ENCODE measurements at regions not wholly inside any gene's neighbourhood (a gene's known extent, or its start where the extent isn't known, plus 50 kb on each side); places are given as distances from the start of the nearest gene placed in this dataset.

GRCh38 chr14:89544636-89545301 lies 127.7 kb upstream of the FOXN3 start:
- no peaks in the 10 kb centered on the region for H3K9me1 ChIP-seq (ENCODE audit: control insufficient read depth, insufficient read depth, low read length)
- BruUV-seq (replicated peaks) = no TSS peak
- no peak overlapping the region for H3K4me3 ChIP-seq
- no peak overlapping the region for H2AFZ ChIP-seq (ENCODE audit: low read depth, low read length)
- ATAC-seq = no peak
- intact Hi-C loops (cut with micrococcal nuclease) = no loop called here
- no peaks in the 10 kb centered on the region for H3K36me3 ChIP-seq (ENCODE audit: control insufficient read depth, insufficient read depth, low read length)
- ChIA-PET CTCF (ENCODE audit: low intra/inter-chr PET ratio) (no interaction called here), POLR2A (no interaction called here)
- H3K27ac ChIP-seq (ENCODE audit: extremely low read depth, low read depth, low read length) = no peak overlapping the region
- FAIRE-seq = no peak
- no peak overlapping the region for H3K9ac ChIP-seq (ENCODE audit: insufficient read depth in 1 of 2, low read depth in 2 of 2, low read length in 2 of 2)
- DNase-seq (ENCODE audit: extremely low read depth in 1 of 4, low spot score in 3 of 4) = no peak
- no peak overlapping the region for H3K4me2 ChIP-seq (ENCODE audit: insufficient read depth, low read length)
- in situ Hi-C loops (cut with MboI) = no loop called here
- no peaks in the 10 kb centered on the region for H4K20me1 ChIP-seq (replicated peaks; ENCODE audit: control insufficient read depth, insufficient read depth, low read length)
- H3K27me3 ChIP-seq (ENCODE audit: control insufficient read depth in 2 of 2, insufficient read depth in 2 of 2, low read length in 2 of 2) = peaks cover 0 to 5% of the 10 kb centered on the region in 2 experiments; a peak in 1 of 5 replicates
- no peaks in the 10 kb centered on the region for H3K9me3 ChIP-seq (replicated peaks; ENCODE audit: control insufficient read depth, insufficient read depth, low read depth, low read length)
- no peaks in the 10 kb centered on the region for H3K79me2 ChIP-seq (ENCODE audit: control insufficient read depth, insufficient read depth, low read length)
- H3K4me1 ChIP-seq (replicated peaks in 1 of 2; ENCODE audit: control insufficient read depth in 2 of 2, insufficient read depth in 2 of 2, low read length in 2 of 2) = no peaks in the 10 kb centered on the region
- 4% methylated on average over 5 of the region's 6 CpGs for WGBS (ENCODE audit: insufficient coverage, low coverage, missing lambda C conversion rate)
- TF ChIP-seq SFPQ (IDR thresholded peaks at IDR 0.05; ENCODE audit: low read depth, low read length) = no peak
- TF ChIP-seq BCLAF1 (IDR thresholded peaks at IDR 0.05; ENCODE audit: borderline replicate concordance in 1 of 2, control insufficient read depth in 1 of 2, low read depth in 2 of 2, low read length in 1 of 2) = no peak
- no peak for TF ChIP-seq MBD2 (IDR thresholded peaks at IDR 0.05; ENCODE audit: borderline replicate concordance, low read depth)
- no peak for TF ChIP-seq ZNF408 (CRISPR knock-in tag; IDR thresholded peaks at IDR 0.05; ENCODE audit: low read depth)
- TF ChIP-seq RBM34 (IDR thresholded peaks at IDR 0.05; ENCODE audit: borderline replicate concordance, insufficient read depth, low read length) = no peak
- TF ChIP-seq ZFP91 (CRISPR knock-in tag; IDR thresholded peaks at IDR 0.05) = no peak
- no peak for TF ChIP-seq NEUROD1 (IDR thresholded peaks at IDR 0.05; ENCODE audit: borderline replicate concordance, low read depth, low read length, partially characterized antibody)
- TF ChIP-seq POLR3G (IDR thresholded peaks at IDR 0.05; ENCODE audit: extremely low read depth, insufficient read length, insufficient replicate concordance) = no peak
- no peak for TF ChIP-seq HDGF (IDR thresholded peaks at IDR 0.05)
- TF ChIP-seq MYC (IDR thresholded peaks at IDR 0.05; ENCODE audit: low read depth, low read length) = no peak
- TF ChIP-seq MYC (CRISPR knock-in tag; IDR thresholded peaks at IDR 0.05; ENCODE audit: borderline replicate concordance, low read depth) = no peak
- TF ChIP-seq NONO (IDR thresholded peaks at IDR 0.05; ENCODE audit: low read depth in 2 of 2, low read length in 1 of 2) = no peak
- TF ChIP-seq USF2 (CRISPR knock-in tag; IDR thresholded peaks at IDR 0.05) = no peak
